ENCODE measurements at regions not wholly inside any gene's neighbourhood (a gene's known extent, or its start where the extent isn't known, plus 50 kb on each side); places are given as distances from the start of the nearest gene placed in this dataset.

DNA sequence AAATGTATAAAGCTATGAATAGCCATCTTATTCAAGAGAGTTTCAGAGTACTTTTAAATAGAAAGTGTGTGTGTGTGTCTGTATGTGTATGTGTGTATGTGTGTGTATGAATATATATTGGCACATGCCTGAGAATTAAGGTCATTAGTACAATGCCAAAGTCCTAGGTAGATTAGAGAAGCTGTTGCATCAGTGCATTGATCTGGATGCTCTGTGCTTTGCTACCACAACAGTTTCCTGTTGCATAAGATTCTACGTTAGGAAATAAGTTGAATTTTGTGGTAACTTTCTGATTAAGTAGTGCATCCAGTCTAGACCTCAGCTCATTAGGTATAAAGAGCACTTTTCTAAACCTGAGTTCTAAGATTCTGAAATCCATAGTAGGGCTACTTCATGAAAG, 1102.8 kb upstream of the KLHL29 start:
- TF ChIP-seq, protein P1, sequence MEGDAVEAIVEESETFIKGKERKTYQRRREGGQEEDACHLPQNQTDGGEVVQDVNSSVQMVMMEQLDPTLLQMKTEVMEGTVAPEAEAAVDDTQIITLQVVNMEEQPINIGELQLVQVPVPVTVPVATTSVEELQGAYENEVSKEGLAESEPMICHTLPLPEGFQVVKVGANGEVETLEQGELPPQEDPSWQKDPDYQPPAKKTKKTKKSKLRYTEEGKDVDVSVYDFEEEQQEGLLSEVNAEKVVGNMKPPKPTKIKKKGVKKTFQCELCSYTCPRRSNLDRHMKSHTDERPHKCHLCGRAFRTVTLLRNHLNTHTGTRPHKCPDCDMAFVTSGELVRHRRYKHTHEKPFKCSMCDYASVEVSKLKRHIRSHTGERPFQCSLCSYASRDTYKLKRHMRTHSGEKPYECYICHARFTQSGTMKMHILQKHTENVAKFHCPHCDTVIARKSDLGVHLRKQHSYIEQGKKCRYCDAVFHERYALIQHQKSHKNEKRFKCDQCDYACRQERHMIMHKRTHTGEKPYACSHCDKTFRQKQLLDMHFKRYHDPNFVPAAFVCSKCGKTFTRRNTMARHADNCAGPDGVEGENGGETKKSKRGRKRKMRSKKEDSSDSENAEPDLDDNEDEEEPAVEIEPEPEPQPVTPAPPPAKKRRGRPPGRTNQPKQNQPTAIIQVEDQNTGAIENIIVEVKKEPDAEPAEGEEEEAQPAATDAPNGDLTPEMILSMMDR (IDR thresholded peaks at IDR 0.05): no peak
- TF ChIP-seq POLR2AphosphoS5 (IDR thresholded peaks at IDR 0.05): no peak
- TF ChIP-seq POLR2A (IDR thresholded peaks at IDR 0.05): no peak
